HG02870 (cell line): ENCODE measurements at regions not wholly inside any gene's neighbourhood (a gene's known extent, or its start where the extent isn't known, plus 50 kb on each side); places are given as distances from the start of the nearest gene placed in this dataset.

Experiments
- ATAC-seq: cut with Tn5 transposase; IDR thresholded peaks from one replicate; pipeline ENCODE4 v1.9.1; 2021; ENCODE audit warnings: mild to moderate bottlenecking, moderate library complexity; ENCODE audit not compliant: unreplicated experiment

GRCh38 chr20:57950764-57951485 is 241.1 kb upstream of the PMEPA1 start:
- no peak for ATAC-seq

GRCh38 chr20:57948180-57948955 is 238.6 kb upstream of the PMEPA1 start:
- no peak for ATAC-seq

- no peak for ATAC-seq
These were observed 237.8 kb upstream of the PMEPA1 start for GRCh38 chr20:57947421-57948179.

- no peak for ATAC-seq
These were observed 236.9 kb upstream of the PMEPA1 start for GRCh38 chr20:57946559-57947315.

GRCh38 chr20:57944988-57945387 is 235.2 kb upstream of the PMEPA1 start:
- ATAC-seq, result no peak

GRCh38 chr20:57943950-57944349 is 234.1 kb upstream of the PMEPA1 start:
- ATAC-seq, result no peak

- no peak for ATAC-seq
These were observed 233.5 kb upstream of the PMEPA1 start for GRCh38 chr20:57943291-57943690.

- no peak for ATAC-seq
These were observed 232.0 kb upstream of the PMEPA1 start for GRCh38 chr20:57941604-57942381.

- no peak for ATAC-seq
These were observed 231.2 kb upstream of the PMEPA1 start for GRCh38 chr20:57940868-57941522.

- no peak for ATAC-seq
These were observed 230.6 kb upstream of the PMEPA1 start for GRCh38 chr20:57940376-57940775.

GRCh38 chr20:57939499-57939898 is 229.7 kb upstream of the PMEPA1 start:
- no peak for ATAC-seq

- no peak for ATAC-seq
These were observed 228.6 kb upstream of the PMEPA1 start for GRCh38 chr20:57938158-57939108.

GRCh38 chr20:57936636-57937385 is 227.0 kb upstream of the PMEPA1 start:
- no peak for ATAC-seq

- no peak for ATAC-seq
These were observed 225.1 kb upstream of the PMEPA1 start for GRCh38 chr20:57934913-57935312.

GRCh38 chr20:57934007-57934805 is 224.4 kb upstream of the PMEPA1 start:
- ATAC-seq, result no peak

GRCh38 chr20:57932227-57932864 is 222.5 kb upstream of the PMEPA1 start:
- ATAC-seq, result no peak
